Fibroblast of skin of back (primary cell): ENCODE measurements at regions not wholly inside any gene's neighbourhood (a gene's known extent, or its start where the extent isn't known, plus 50 kb on each side); places are given as distances from the start of the nearest gene placed in this dataset.

Experiments used
- DNase-seq: peaks from one replicate; pipeline ENCODE4 v3.0.0-alpha.2; 2013

GRCh38 chr3:24033818-24034217 is 88.7 kb downstream of the NR1D2 start:
- DNase-seq, result no peak

- DNase-seq, result no peak
Observed at GRCh38 chr3:24034464-24034863, 89.4 kb downstream of the NR1D2 start.

- no peak for DNase-seq
Observed at GRCh38 chr3:24037971-24038370, 92.9 kb downstream of the NR1D2 start.

GRCh38 chr3:24040311-24040710 is 95.2 kb downstream of the NR1D2 start:
- no peak for DNase-seq

- peak; percentile 38 for DNase-seq
Observed at GRCh38 chr3:24042174-24043059, 97.3 kb downstream of the NR1D2 start.

GRCh38 chr3:24043168-24043567 is 98.1 kb downstream of the NR1D2 start:
- DNase-seq, result no peak

- DNase-seq, result no peak
Observed at GRCh38 chr3:24043985-24044384, 98.9 kb downstream of the NR1D2 start.

GRCh38 chr3:24046214-24046613 is 101.1 kb downstream of the NR1D2 start:
- no peak for DNase-seq

GRCh38 chr3:24047513-24047912 is 102.4 kb downstream of the NR1D2 start:
- DNase-seq, result no peak

- DNase-seq, result peak; percentile 39
Observed at GRCh38 chr3:24048843-24049242, 103.8 kb downstream of the NR1D2 start.

- no peak for DNase-seq
Observed at GRCh38 chr3:24052446-24052845, 107.4 kb downstream of the NR1D2 start.

- no peak for DNase-seq
Observed at GRCh38 chr3:24058940-24059705, 114.0 kb downstream of the NR1D2 start.

GRCh38 chr3:24060055-24060454 is 115.0 kb downstream of the NR1D2 start:
- DNase-seq, result peak; percentile 65

- DNase-seq, result no peak
Observed at GRCh38 chr3:24062916-24063315, 117.8 kb downstream of the NR1D2 start.
